Suprapubic skin (tissue), 4 donors: ENCODE measurements at regions not wholly inside any gene's neighbourhood (a gene's known extent, or its start where the extent isn't known, plus 50 kb on each side); places are given as distances from the start of the nearest gene placed in this dataset.

ENCODE experiments used
- DNase-seq, 2 donors: peaks; one replicate each; pipeline ENCODE4 v3.0.0-alpha.2; 2019; ENCODE audit warnings: low spot score in 2 of 2
- H3K27ac ChIP-seq: fragments of 200-600 bp; sonication (generic); one replicate; pipeline ENCODE4 v1.5.1; 2019
- H3K27me3 ChIP-seq: fragments of 200-600 bp; sonication (generic); one replicate; pipeline ENCODE4 v1.5.1; 2019
- H3K36me3 ChIP-seq: fragments of 200-600 bp; sonication (generic); one replicate; pipeline ENCODE4 v1.5.1; 2019
- H3K4me1 ChIP-seq: fragments of 200-600 bp; sonication (generic); one replicate; pipeline ENCODE4 v1.5.1; 2019
- H3K4me3 ChIP-seq: fragments of 200-600 bp; sonication (generic); one replicate; pipeline ENCODE4 v1.5.1; 2019; ENCODE audit warnings: mild to moderate bottlenecking
- H3K9me3 ChIP-seq: fragments of 200-600 bp; sonication (generic); one replicate; pipeline ENCODE4 v1.5.1; 2019
- CTCF ChIP-seq, 2 donors: fragments of 200-600 bp in 1 of 2; fragments of 450-650 bp in 1 of 2; sonication (generic) in 1 of 2; IDR thresholded peaks; one replicate each; pipeline ENCODE4 v1.5.1; 2016 to 2019; ENCODE audit warnings: antibody characterized with exemption in 2 of 2, mild to moderate bottlenecking in 1 of 2, moderate library complexity in 1 of 2
- EP300 ChIP-seq: sonication (generic); formaldehyde crosslinking; IDR thresholded peaks from one replicate; pipeline ENCODE4 v1.6.1; 2017; ENCODE audit warnings: antibody characterized with exemption
- POLR2A ChIP-seq, 2 donors: fragments of 450-650 bp; IDR thresholded peaks; one replicate each; pipeline ENCODE4 v1.6.1; 2017; ENCODE audit warnings: antibody characterized with exemption in 2 of 2, mild to moderate bottlenecking in 2 of 2, moderate library complexity in 2 of 2
- POLR2AphosphoS5 ChIP-seq, 3 donors: sonication (generic); formaldehyde crosslinking; IDR thresholded peaks; one replicate each; pipeline ENCODE4 v1.6.1; 2017; ENCODE audit warnings: antibody characterized with exemption in 3 of 3
- WGBS: methylation state at CpG from one replicate; pipeline ENCODE4 v1.1.5; 2018; 5-methylcytosine and 5-hydroxymethylcytosine counted together

GRCh38 chr2:177074099-177074710, 138.4 kb upstream of the HNRNPA3 start:
- DNase-seq, result no peak
- Histone ChIP-seq H3K9me3 (no peaks in the 10 kb centered on the region), H3K4me1 (no peaks in the 10 kb centered on the region), H3K27ac (no peak overlapping the region), H3K36me3 (no peaks in the 10 kb centered on the region), H3K27me3 (no peaks in the 10 kb centered on the region), H3K4me3 (no peak overlapping the region)
- WGBS, result 63% methylated on average over 5 of the region's 5 CpGs
- TF ChIP-seq EP300, result no peak

- no peak overlapping the region for H3K4me3 ChIP-seq
- 19% methylated on average over 3 of the region's 3 CpGs for WGBS
- no peak for TF ChIP-seq POLR2A (IDR thresholded peaks at IDR 0.05)
- TF ChIP-seq POLR2AphosphoS5 (IDR thresholded peaks at IDR 0.05), result no peak
- no peak for TF ChIP-seq CTCF (IDR thresholded peaks at IDR 0.05)
- no peak for TF ChIP-seq EP300
- no peak overlapping the region for H3K27ac ChIP-seq
- H3K4me1 ChIP-seq, result no peaks in the 10 kb centered on the region
- H3K9me3 ChIP-seq, result no peaks in the 10 kb centered on the region
- no peaks in the 10 kb centered on the region for H3K27me3 ChIP-seq
- no peak for DNase-seq
- H3K36me3 ChIP-seq, result no peaks in the 10 kb centered on the region
These were observed 137.3 kb upstream of the HNRNPA3 start for GRCh38 chr2:177075254-177075653.

GRCh38 chr2:177076636-177077179, 135.9 kb upstream of the HNRNPA3 start:
- Histone ChIP-seq H3K27ac (no peak overlapping the region), H3K4me1 (no peaks in the 10 kb centered on the region), H3K4me3 (no peak overlapping the region), H3K36me3 (no peaks in the 10 kb centered on the region), H3K27me3 (no peaks in the 10 kb centered on the region), H3K9me3 (no peaks in the 10 kb centered on the region)
- DNase-seq, result no peak
- TF ChIP-seq CTCF (IDR thresholded peaks at IDR 0.05) (no peak), POLR2AphosphoS5 (IDR thresholded peaks at IDR 0.05) (no peak), POLR2A (IDR thresholded peaks at IDR 0.05) (no peak), EP300 (no peak)
- WGBS, result 84% methylated on average over 4 of the region's 4 CpGs

GRCh38 chr2:177077778-177078177, 134.8 kb upstream of the HNRNPA3 start:
- TF ChIP-seq POLR2A (IDR thresholded peaks at IDR 0.05), result no peak
- TF ChIP-seq EP300, result no peak
- TF ChIP-seq POLR2AphosphoS5 (IDR thresholded peaks at IDR 0.05), result no peak
- Histone ChIP-seq H3K4me3 (no peak overlapping the region), H3K27ac (no peak overlapping the region), H3K27me3 (no peaks in the 10 kb centered on the region), H3K4me1 (no peaks in the 10 kb centered on the region), H3K36me3 (no peaks in the 10 kb centered on the region), H3K9me3 (no peaks in the 10 kb centered on the region)
- DNase-seq, result no peak
- WGBS, result 68% methylated on average over 2 of the region's 2 CpGs

GRCh38 chr2:177078416-177078815, 134.2 kb upstream of the HNRNPA3 start:
- no peaks in the 10 kb centered on the region for H3K36me3 ChIP-seq
- DNase-seq, result no peak
- H3K9me3 ChIP-seq, result no peaks in the 10 kb centered on the region
- no peaks in the 10 kb centered on the region for H3K4me1 ChIP-seq
- no peak for TF ChIP-seq POLR2AphosphoS5 (IDR thresholded peaks at IDR 0.05)
- no peak for TF ChIP-seq CTCF (IDR thresholded peaks at IDR 0.05)
- no peak for TF ChIP-seq EP300
- no peak for TF ChIP-seq POLR2A (IDR thresholded peaks at IDR 0.05)
- H3K27ac ChIP-seq, result no peak overlapping the region
- no peaks in the 10 kb centered on the region for H3K27me3 ChIP-seq
- 55% methylated on average over 3 of the region's 3 CpGs for WGBS
- H3K4me3 ChIP-seq, result no peak overlapping the region

GRCh38 chr2:177078855-177079254, 133.7 kb upstream of the HNRNPA3 start:
- no peaks in the 10 kb centered on the region for H3K9me3 ChIP-seq
- no peak overlapping the region for H3K27ac ChIP-seq
- H3K27me3 ChIP-seq, result no peaks in the 10 kb centered on the region
- no peak for TF ChIP-seq POLR2AphosphoS5 (IDR thresholded peaks at IDR 0.05)
- TF ChIP-seq EP300, result no peak
- no peak for TF ChIP-seq POLR2A (IDR thresholded peaks at IDR 0.05)
- no peak for TF ChIP-seq CTCF (IDR thresholded peaks at IDR 0.05)
- no peak overlapping the region for H3K4me3 ChIP-seq
- no peak for DNase-seq
- WGBS, result 64% methylated on average over 3 of the region's 3 CpGs
- no peaks in the 10 kb centered on the region for H3K4me1 ChIP-seq
- H3K36me3 ChIP-seq, result no peaks in the 10 kb centered on the region
